ENCODE measurements at regions not wholly inside any gene's neighbourhood (a gene's known extent, or its start where the extent isn't known, plus 50 kb on each side); places are given as distances from the start of the nearest gene placed in this dataset.

DNA sequence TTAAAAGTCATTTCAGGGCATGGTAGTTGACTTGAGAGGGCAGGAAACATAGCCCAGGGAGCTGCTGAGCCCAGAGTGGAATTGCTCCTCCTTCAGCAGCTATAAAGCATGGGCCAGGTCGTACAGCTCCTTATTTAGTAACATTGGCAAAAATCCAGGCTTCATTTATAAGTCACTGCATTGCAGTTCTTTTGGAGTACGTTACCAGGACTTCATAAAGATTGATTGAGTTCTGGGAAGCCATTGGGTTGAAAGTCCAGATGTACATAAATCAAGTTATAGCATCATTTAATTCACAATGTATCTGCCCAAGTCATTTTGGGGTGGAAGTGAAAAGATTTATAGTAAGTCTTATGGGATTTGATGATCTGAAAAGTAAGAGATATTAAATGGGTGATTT, 53.0 kb upstream of the ANKEF1 start:
- TF ChIP-seq, protein P1, sequence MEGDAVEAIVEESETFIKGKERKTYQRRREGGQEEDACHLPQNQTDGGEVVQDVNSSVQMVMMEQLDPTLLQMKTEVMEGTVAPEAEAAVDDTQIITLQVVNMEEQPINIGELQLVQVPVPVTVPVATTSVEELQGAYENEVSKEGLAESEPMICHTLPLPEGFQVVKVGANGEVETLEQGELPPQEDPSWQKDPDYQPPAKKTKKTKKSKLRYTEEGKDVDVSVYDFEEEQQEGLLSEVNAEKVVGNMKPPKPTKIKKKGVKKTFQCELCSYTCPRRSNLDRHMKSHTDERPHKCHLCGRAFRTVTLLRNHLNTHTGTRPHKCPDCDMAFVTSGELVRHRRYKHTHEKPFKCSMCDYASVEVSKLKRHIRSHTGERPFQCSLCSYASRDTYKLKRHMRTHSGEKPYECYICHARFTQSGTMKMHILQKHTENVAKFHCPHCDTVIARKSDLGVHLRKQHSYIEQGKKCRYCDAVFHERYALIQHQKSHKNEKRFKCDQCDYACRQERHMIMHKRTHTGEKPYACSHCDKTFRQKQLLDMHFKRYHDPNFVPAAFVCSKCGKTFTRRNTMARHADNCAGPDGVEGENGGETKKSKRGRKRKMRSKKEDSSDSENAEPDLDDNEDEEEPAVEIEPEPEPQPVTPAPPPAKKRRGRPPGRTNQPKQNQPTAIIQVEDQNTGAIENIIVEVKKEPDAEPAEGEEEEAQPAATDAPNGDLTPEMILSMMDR (conservative IDR thresholded peaks at IDR 0.05): no peak
- TF ChIP-seq EZH2 (IDR thresholded peaks at IDR 0.05; ENCODE audit: low read depth): no peak

All from PC-9 (cell line).